Activated B cell treated with CpG ODN at 0.5 μM for 24 hours (primary cell): ENCODE measurements at regions not wholly inside any gene's neighbourhood (a gene's known extent, or its start where the extent isn't known, plus 50 kb on each side); places are given as distances from the start of the nearest gene placed in this dataset.

Source experiments
- ATAC-seq: fragments of 200-7000 bp; cut with Tn5 transposase; one replicate; pipeline ENCODE4 v1.10.0; 2021; ENCODE audit warnings: low read depth, mild to moderate bottlenecking, moderate library complexity
- CTCF ChIA-PET: fragments of 350-600 bp; sonication (Branson Sonifier 250); formaldehyde crosslinking; loops from one replicate; lab custom pipeline; 2021; ENCODE audit warnings: antibody characterized with exemption; lab: Charles Lee
- POLR2A ChIA-PET: fragments of 350-600 bp; sonication (Branson Sonifier 250); formaldehyde crosslinking; loops from one replicate; lab custom pipeline; 2021; ENCODE audit warnings: antibody characterized with exemption; lab: Charles Lee
- DNase-seq: peaks from one replicate; pipeline ENCODE4 v3.0.0; 2022
- H3K27ac Mint-ChIP-seq: one replicate; pipeline ENCODE4 v1.8.0; 2020; ENCODE audit warnings: mixed read lengths
- H3K27me3 Mint-ChIP-seq: one replicate; pipeline ENCODE4 v1.8.0; 2021; ENCODE audit warnings: mixed read lengths
- H3K36me3 Mint-ChIP-seq: one replicate; pipeline ENCODE4 v1.8.0; 2021; ENCODE audit warnings: low read depth, mixed read lengths
- H3K4me1 Mint-ChIP-seq: one replicate; pipeline ENCODE4 v1.8.0; 2021; ENCODE audit warnings: mixed read lengths
- H3K4me3 Mint-ChIP-seq: one replicate; pipeline ENCODE4 v1.8.0; 2020; ENCODE audit warnings: mild to moderate bottlenecking, mixed read lengths
- H3K9me3 Mint-ChIP-seq: one replicate; pipeline ENCODE4 v1.8.0; 2020; ENCODE audit warnings: mixed read lengths
- intact Hi-C: fragments of 100-400 bp; cut with micrococcal nuclease; formaldehyde crosslinking; loops from one replicate; pipeline ENCODE4 v1.15.1; 2024
- TF ChIP-seq, protein P1 (sequence below): fragments of 200-600 bp; IDR thresholded peaks from one replicate; pipeline ENCODE4 v1.8.0; 2022; ENCODE audit warnings: antibody characterized with exemption, mild to moderate bottlenecking

DNA sequence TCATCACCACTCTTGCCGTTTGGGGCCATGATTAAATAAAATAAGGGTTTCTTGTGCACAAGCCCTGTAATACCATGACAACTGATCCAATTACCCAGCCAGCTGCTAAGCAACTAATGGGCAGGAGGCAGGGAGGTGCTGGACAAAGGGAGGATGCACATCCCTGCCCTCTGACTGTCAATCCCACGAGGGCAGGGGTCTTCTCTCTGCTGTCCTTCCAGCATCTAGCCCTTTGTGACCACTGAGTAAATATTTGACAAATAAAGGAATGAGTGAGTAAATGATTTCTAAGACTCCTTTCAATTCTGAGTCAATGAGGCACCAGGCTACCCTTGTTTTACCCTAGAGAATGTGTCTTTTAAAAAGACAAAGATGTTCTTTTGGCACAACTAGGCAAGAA is 247.1 kb downstream of the SYK start:
- Mint-ChIP-seq H3K4me1 (no peaks in the 10 kb centered on the region), H3K36me3 (no peaks in the 10 kb centered on the region), H3K9me3 (no peaks in the 10 kb centered on the region), H3K27me3 (peaks cover 31% of the 10 kb centered on the region), H3K27ac (no peak overlapping the region), H3K4me3 (no peak overlapping the region)
- ChIA-PET POLR2A (no interaction called here), CTCF (no interaction called here)
- intact Hi-C loops = no loop called here
- no peak for DNase-seq
- TF ChIP-seq, protein P1, sequence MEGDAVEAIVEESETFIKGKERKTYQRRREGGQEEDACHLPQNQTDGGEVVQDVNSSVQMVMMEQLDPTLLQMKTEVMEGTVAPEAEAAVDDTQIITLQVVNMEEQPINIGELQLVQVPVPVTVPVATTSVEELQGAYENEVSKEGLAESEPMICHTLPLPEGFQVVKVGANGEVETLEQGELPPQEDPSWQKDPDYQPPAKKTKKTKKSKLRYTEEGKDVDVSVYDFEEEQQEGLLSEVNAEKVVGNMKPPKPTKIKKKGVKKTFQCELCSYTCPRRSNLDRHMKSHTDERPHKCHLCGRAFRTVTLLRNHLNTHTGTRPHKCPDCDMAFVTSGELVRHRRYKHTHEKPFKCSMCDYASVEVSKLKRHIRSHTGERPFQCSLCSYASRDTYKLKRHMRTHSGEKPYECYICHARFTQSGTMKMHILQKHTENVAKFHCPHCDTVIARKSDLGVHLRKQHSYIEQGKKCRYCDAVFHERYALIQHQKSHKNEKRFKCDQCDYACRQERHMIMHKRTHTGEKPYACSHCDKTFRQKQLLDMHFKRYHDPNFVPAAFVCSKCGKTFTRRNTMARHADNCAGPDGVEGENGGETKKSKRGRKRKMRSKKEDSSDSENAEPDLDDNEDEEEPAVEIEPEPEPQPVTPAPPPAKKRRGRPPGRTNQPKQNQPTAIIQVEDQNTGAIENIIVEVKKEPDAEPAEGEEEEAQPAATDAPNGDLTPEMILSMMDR = no peak
- ATAC-seq = no peak

DNA sequence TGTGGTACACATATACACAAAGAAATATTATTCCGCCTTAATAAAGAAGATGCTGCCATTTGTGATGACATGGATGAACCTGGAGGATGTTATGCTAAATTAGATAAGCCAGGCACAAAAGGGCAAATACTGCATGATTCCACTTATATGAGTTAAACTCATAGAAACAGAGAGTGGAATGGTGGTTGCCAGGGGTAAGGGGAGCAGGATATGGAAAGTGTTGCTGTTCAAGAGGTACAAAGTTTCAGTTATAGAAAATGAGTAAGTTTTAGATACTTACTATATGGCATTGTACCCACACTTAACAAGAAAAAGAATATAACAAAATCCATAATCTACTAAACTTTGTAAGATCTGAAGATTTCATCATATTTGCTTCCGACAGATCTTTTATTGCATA is 252.2 kb downstream of the SYK start:
- H3K36me3 Mint-ChIP-seq = no peaks in the 10 kb centered on the region
- POLR2A ChIA-PET = no interaction called here
- H3K27me3 Mint-ChIP-seq = peaks cover 3% of the 10 kb centered on the region
- no peak for ATAC-seq
- CTCF ChIA-PET = no interaction called here
- TF ChIP-seq, protein P1 = no peak
- H3K27ac Mint-ChIP-seq = no peak overlapping the region
- intact Hi-C loops = no loop called here
- no peaks in the 10 kb centered on the region for H3K9me3 Mint-ChIP-seq
- peaks cover 14% of the 10 kb centered on the region for H3K4me1 Mint-ChIP-seq
- DNase-seq = no peak
- no peak overlapping the region for H3K4me3 Mint-ChIP-seq

DNA sequence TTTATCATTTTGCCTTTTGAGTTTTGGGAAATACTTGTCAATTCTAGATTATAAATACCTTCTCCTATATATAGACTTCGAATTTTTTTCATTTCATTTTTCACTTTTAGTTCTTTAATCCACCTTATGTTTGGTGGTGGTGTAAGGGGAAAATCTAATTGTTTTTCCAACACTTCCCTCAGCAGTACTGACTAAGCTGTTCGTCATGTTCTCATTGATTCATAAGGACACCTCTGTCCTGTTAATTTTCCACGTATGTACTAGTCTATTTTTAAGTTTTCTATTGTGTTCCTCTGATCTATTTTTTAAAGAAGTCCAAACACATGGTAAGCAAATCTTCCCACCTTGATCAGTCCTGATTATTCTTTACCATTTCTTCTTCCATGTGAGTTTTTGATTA is 254.2 kb downstream of the SYK start:
- Mint-ChIP-seq H3K4me3 (no peak overlapping the region), H3K27me3 (no peaks in the 10 kb centered on the region), H3K27ac (no peak overlapping the region), H3K9me3 (no peaks in the 10 kb centered on the region), H3K4me1 (peaks cover 14% of the 10 kb centered on the region), H3K36me3 (no peaks in the 10 kb centered on the region)
- ChIA-PET POLR2A (no interaction called here), CTCF (interaction anchor here (0.6 kb wide), 1 partner anchor 44 kb away, joined by 3 read pairs; no protein-coding TSS in a partner anchor)
- no peak for DNase-seq
- TF ChIP-seq, protein P1 = no peak
- ATAC-seq = no peak
- intact Hi-C loops = no loop called here

DNA sequence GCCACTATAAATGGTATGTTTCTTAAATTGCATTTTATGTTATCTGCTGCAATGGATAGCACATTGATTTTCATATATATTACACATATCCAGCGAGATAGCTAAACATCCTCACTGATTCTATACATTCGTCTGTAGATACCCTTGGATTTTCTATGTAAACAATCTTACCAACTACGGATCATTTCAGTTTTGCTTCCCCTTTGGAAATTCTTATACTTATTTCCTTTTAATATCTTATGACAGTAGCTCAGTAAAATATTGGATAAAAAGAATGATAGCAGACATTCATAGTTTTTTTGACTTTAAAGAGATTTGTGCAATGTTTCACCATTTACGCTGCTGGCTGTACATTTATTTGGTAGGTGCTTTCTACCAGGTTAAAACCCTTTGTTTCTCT is 254.9 kb downstream of the SYK start:
- Mint-ChIP-seq H3K4me1 (peaks cover 14% of the 10 kb centered on the region), H3K36me3 (no peaks in the 10 kb centered on the region), H3K9me3 (no peaks in the 10 kb centered on the region), H3K27me3 (no peaks in the 10 kb centered on the region), H3K27ac (no peak overlapping the region), H3K4me3 (no peak overlapping the region)
- intact Hi-C loops = no loop called here
- TF ChIP-seq, protein P1 = no peak
- ChIA-PET CTCF (interaction anchor here (0.6 kb wide), 1 partner anchor 43 kb away, joined by 3 read pairs; no protein-coding TSS in a partner anchor), POLR2A (no interaction called here)
- ATAC-seq = no peak
- no peak for DNase-seq

DNA sequence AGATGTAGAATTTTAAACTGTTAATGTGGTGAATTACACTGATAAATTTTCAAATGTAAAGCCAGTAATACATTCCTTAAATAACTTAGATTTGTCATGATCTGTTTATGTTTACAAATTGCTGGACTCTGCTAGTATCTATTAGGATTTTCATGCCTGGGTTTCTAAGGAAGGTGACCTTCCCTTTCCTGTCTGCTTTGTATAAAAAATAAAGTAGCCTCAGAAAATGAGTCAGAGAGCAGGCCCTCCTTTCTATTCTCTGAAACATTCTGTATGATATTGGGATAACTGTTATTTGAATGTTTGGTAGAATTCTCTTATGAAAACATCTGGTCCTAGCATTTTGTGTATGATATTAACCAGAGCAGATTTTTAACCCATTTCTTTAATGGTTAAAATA is 255.3 kb downstream of the SYK start:
- no peaks in the 10 kb centered on the region for H3K9me3 Mint-ChIP-seq
- TF ChIP-seq, protein P1 = no peak
- ATAC-seq (no peak), DNase-seq (no peak)
- H3K4me1 Mint-ChIP-seq = peaks cover 14% of the 10 kb centered on the region
- CTCF ChIA-PET = no interaction called here
- POLR2A ChIA-PET = no interaction called here
- no peaks in the 10 kb centered on the region for H3K27me3 Mint-ChIP-seq
- intact Hi-C loops = no loop called here
- H3K36me3 Mint-ChIP-seq = no peaks in the 10 kb centered on the region
- no peak overlapping the region for H3K27ac Mint-ChIP-seq
- H3K4me3 Mint-ChIP-seq = no peak overlapping the region
